HEK293 (cell line): ENCODE measurements at regions not wholly inside any gene's neighbourhood (a gene's known extent, or its start where the extent isn't known, plus 50 kb on each side); places are given as distances from the start of the nearest gene placed in this dataset.

Experiments used
- CTCF ChIA-PET: fragments of 350-600 bp; formaldehyde crosslinking; extraction: SDS; loops from one replicate; lab custom pipeline; 2021; ENCODE audit warnings: antibody characterized with exemption; lab: Yijun Ruan, JAX
- POLR2A ChIA-PET: fragments of 300-600 bp; formaldehyde crosslinking; extraction: SDS; loops from one replicate; lab custom pipeline; 2020; ENCODE audit warnings: antibody characterized with exemption, inconsistent platforms; lab: Yijun Ruan, JAX
- H3K27ac ChIP-seq: fragments of 200-500 bp; sonication (Bioruptor generic); 2 replicates; pipeline ENCODE4 v1.5.1; 2014; ENCODE audit warnings: low read depth, low read length, control low read depth, inconsistent platforms; ENCODE audit errors: extremely low read depth
- H3K36me3 ChIP-seq, 2 experiments: fragments of 200-500 bp in 1 of 2; sonication (Bioruptor generic) in 1 of 2; 1 replicate in 1 of 2; 2 replicates in 1 of 2; pipeline ENCODE4 v1.5.1; 2014 to 2017; ENCODE audit warnings: inconsistent platforms in 2 of 2, low read length in 2 of 2; ENCODE audit not compliant: control insufficient read depth in 2 of 2, insufficient read depth in 1 of 2
- H3K4me1 ChIP-seq: fragments of 200-500 bp; sonication (Bioruptor generic); 2 replicates; pipeline ENCODE4 v1.5.1; 2014; ENCODE audit warnings: mild to moderate bottlenecking, low read length, inconsistent platforms; ENCODE audit not compliant: control insufficient read depth, insufficient read depth
- H3K4me3 ChIP-seq: 2 replicates; pipeline ENCODE4 v1.5.1; 2011; ENCODE audit warnings: low read depth, mild to moderate bottlenecking, control low read depth, low read length, moderate library complexity
- H3K9me3 ChIP-seq: fragments of 200-500 bp; sonication (Bioruptor generic); 2 replicates; pipeline ENCODE4 v1.5.1; 2014; ENCODE audit warnings: low read depth, low read length, inconsistent platforms; ENCODE audit not compliant: control insufficient read depth, insufficient read depth
- BCL11A ChIP-seq: fragments of 450-650 bp; formaldehyde crosslinking; IDR thresholded peaks from 2 replicates; pipeline ENCODE4 v1.5.1; 2016; ENCODE audit warnings: low read depth, missing biosample characterization, missing genetic modification characterization
- KLF10 ChIP-seq: fragments of 450-650 bp; IDR thresholded peaks from 2 replicates; pipeline ENCODE4 v1.5.1; 2018; ENCODE audit warnings: missing biosample characterization, mild to moderate bottlenecking, missing genetic modification characterization
- KLF17 ChIP-seq: fragments of 450-650 bp; formaldehyde crosslinking; IDR thresholded peaks from 2 replicates; pipeline ENCODE4 v1.5.1; 2016; ENCODE audit warnings: missing biosample characterization, missing genetic modification characterization
- REST ChIP-seq: fragments of 450-650 bp; formaldehyde crosslinking; IDR thresholded peaks from 2 replicates; pipeline ENCODE4 v1.5.1; 2016; ENCODE audit warnings: missing biosample characterization, missing genetic modification characterization
- SP7 ChIP-seq: fragments of 450-650 bp; formaldehyde crosslinking; IDR thresholded peaks from 2 replicates; pipeline ENCODE4 v1.5.1; 2016; ENCODE audit warnings: missing biosample characterization, missing genetic modification characterization
- ZBTB6 ChIP-seq: fragments of 450-650 bp; formaldehyde crosslinking; IDR thresholded peaks from 2 replicates; pipeline ENCODE4 v1.5.1; 2017; ENCODE audit warnings: missing biosample characterization, missing genetic modification characterization
- ZBTB8A ChIP-seq: fragments of 450-650 bp; formaldehyde crosslinking; IDR thresholded peaks from 2 replicates; pipeline ENCODE4 v1.5.1; 2016; ENCODE audit warnings: missing biosample characterization, missing genetic modification characterization
- ZNF140 ChIP-seq: fragments of 450-650 bp; formaldehyde crosslinking; IDR thresholded peaks from 2 replicates; pipeline ENCODE4 v1.5.1; 2016; ENCODE audit warnings: missing biosample characterization, missing genetic modification characterization
- ZNF155 ChIP-seq: fragments of 450-650 bp; formaldehyde crosslinking; IDR thresholded peaks from 2 replicates; pipeline ENCODE4 v1.5.1; 2016; ENCODE audit warnings: missing biosample characterization, missing genetic modification characterization
- ZNF24 ChIP-seq: fragments of 450-650 bp; formaldehyde crosslinking; IDR thresholded peaks from 2 replicates; pipeline ENCODE4 v1.5.1; 2016; ENCODE audit warnings: missing biosample characterization, missing genetic modification characterization
- ZNF266 ChIP-seq: fragments of 450-650 bp; formaldehyde crosslinking; IDR thresholded peaks from 2 replicates; pipeline ENCODE4 v1.5.1; 2016; ENCODE audit warnings: missing biosample characterization, missing genetic modification characterization, low read depth
- ZNF280C ChIP-seq: fragments of 450-650 bp; formaldehyde crosslinking; IDR thresholded peaks from 2 replicates; pipeline ENCODE4 v1.5.1; 2016; ENCODE audit warnings: missing biosample characterization, missing genetic modification characterization
- ZNF341 ChIP-seq: fragments of 450-650 bp; formaldehyde crosslinking; IDR thresholded peaks from 2 replicates; pipeline ENCODE4; 2016; ENCODE audit warnings: low read depth, missing biosample characterization, missing genetic modification characterization
- ZNF473 ChIP-seq: fragments of 450-650 bp; formaldehyde crosslinking; IDR thresholded peaks from 2 replicates; pipeline ENCODE4 v1.5.1; 2017; ENCODE audit warnings: missing biosample characterization, missing genetic modification characterization
- ZNF529 ChIP-seq: fragments of 450-650 bp; formaldehyde crosslinking; IDR thresholded peaks from 2 replicates; pipeline ENCODE4 v1.5.1; 2017; ENCODE audit warnings: missing genetic modification characterization, missing biosample characterization; ENCODE audit not compliant: insufficient replicate concordance
- ZNF561 ChIP-seq: fragments of 450-650 bp; IDR thresholded peaks from 2 replicates; pipeline ENCODE4 v1.5.1; 2018; ENCODE audit warnings: missing biosample characterization, missing genetic modification characterization, borderline replicate concordance
- ZNF621 ChIP-seq: fragments of 450-650 bp; formaldehyde crosslinking; IDR thresholded peaks from 2 replicates; pipeline ENCODE4 v1.5.1; 2017; ENCODE audit warnings: missing biosample characterization, missing genetic modification characterization
- ZNF654 ChIP-seq: fragments of 450-650 bp; formaldehyde crosslinking; IDR thresholded peaks from 2 replicates; pipeline ENCODE4 v1.5.1; 2016; ENCODE audit warnings: low read depth, missing biosample characterization, missing genetic modification characterization
- ZNF747 ChIP-seq: fragments of 450-650 bp; formaldehyde crosslinking; IDR thresholded peaks from 2 replicates; pipeline ENCODE4 v1.5.1; 2016; ENCODE audit warnings: missing biosample characterization, missing genetic modification characterization
- ZNF76 ChIP-seq: fragments of 450-650 bp; formaldehyde crosslinking; IDR thresholded peaks from 2 replicates; pipeline ENCODE4; 2016; ENCODE audit warnings: low read depth, missing biosample characterization, missing genetic modification characterization, borderline replicate concordance
- ZNF768 ChIP-seq: fragments of 450-650 bp; formaldehyde crosslinking; IDR thresholded peaks from 2 replicates; pipeline ENCODE4 v1.5.1; 2018; ENCODE audit warnings: missing biosample characterization, mild to moderate bottlenecking, missing genetic modification characterization
- ZNF830 ChIP-seq: fragments of 450-650 bp; IDR thresholded peaks from 2 replicates; pipeline ENCODE4 v1.5.0; 2018; ENCODE audit warnings: missing biosample characterization, missing genetic modification characterization, low read depth, mild to moderate bottlenecking, moderate library complexity
- ZNF837 ChIP-seq: fragments of 450-650 bp; formaldehyde crosslinking; IDR thresholded peaks from 2 replicates; pipeline ENCODE4 v1.5.1; 2016; ENCODE audit warnings: missing biosample characterization, missing genetic modification characterization
- ZSCAN16 ChIP-seq: fragments of 450-650 bp; formaldehyde crosslinking; IDR thresholded peaks from 2 replicates; pipeline ENCODE4 v1.5.1; 2016; ENCODE audit warnings: missing biosample characterization, missing genetic modification characterization

GRCh38 chr15:61315471-61315870, 86.4 kb upstream of the RORA start:
- Histone ChIP-seq H3K4me3 (no peak overlapping the region), H3K36me3 (no peaks in the 10 kb centered on the region), H3K9me3 (no peaks in the 10 kb centered on the region), H3K4me1 (no peaks in the 10 kb centered on the region), H3K27ac (no peak overlapping the region)
- POLR2A ChIA-PET = no interaction called here
- CTCF ChIA-PET = interaction anchor here (0.5 kb wide), 1 partner anchor 39 kb away, joined by 3 read pairs; no protein-coding TSS in a partner anchor
- TF ChIP-seq ZNF529 (tag by site-specific recombination) (no peak), ZNF837 (tag by site-specific recombination) (no peak), ZSCAN16 (no peak)
- TF ChIP-seq, all 188 proteins: peak for 0

- no peaks in the 10 kb centered on the region for H3K9me3 ChIP-seq
- no peak overlapping the region for H3K27ac ChIP-seq
- no peak overlapping the region for H3K4me3 ChIP-seq
- ChIA-PET CTCF (interaction anchor here (0.5 kb wide), 1 partner anchor 575 kb away, joined by 3 read pairs; no protein-coding TSS in a partner anchor), POLR2A (no interaction called here)
- H3K36me3 ChIP-seq = no peaks in the 10 kb centered on the region
- H3K4me1 ChIP-seq = no peaks in the 10 kb centered on the region
- TF ChIP-seq ZBTB6 (tag by site-specific recombination) = no peak
- TF ChIP-seq KLF10 (tag by site-specific recombination) = no peak
- no peak for TF ChIP-seq ZNF266 (tag by site-specific recombination)
- TF ChIP-seq BCL11A (tag by site-specific recombination) = no peak
- TF ChIP-seq, all 188 proteins: peak for 0
Measured at GRCh38 chr15:61314427-61314826, 85.3 kb upstream of the RORA start.

- H3K4me1 ChIP-seq = no peaks in the 10 kb centered on the region
- TF ChIP-seq ZNF473 (tag by site-specific recombination) = no peak
- no peak for TF ChIP-seq ZNF830
- no peak for TF ChIP-seq SP7 (tag by site-specific recombination)
- no peak for TF ChIP-seq ZNF280C (tag by site-specific recombination)
- TF ChIP-seq ZNF654 (tag by site-specific recombination) = no peak
- TF ChIP-seq ZNF341 = no peak
- no peak for TF ChIP-seq ZNF747 (tag by site-specific recombination)
- TF ChIP-seq ZNF768 = no peak
- TF ChIP-seq ZNF24 = no peak
- no peak for TF ChIP-seq ZNF561 (tag by site-specific recombination)
- TF ChIP-seq KLF17 (tag by site-specific recombination) = no peak
- no peak for TF ChIP-seq ZNF76 (tag by site-specific recombination)
- no peak for TF ChIP-seq ZNF621 (tag by site-specific recombination)
- no peak for TF ChIP-seq REST (tag by site-specific recombination)
- no peak for TF ChIP-seq ZNF155
- no peak for TF ChIP-seq ZBTB8A (tag by site-specific recombination)
- TF ChIP-seq ZNF140 (tag by site-specific recombination) = no peak
- TF ChIP-seq, all 188 proteins: peak for 0
- CTCF ChIA-PET = interaction anchor here (0.7 kb wide), 1 partner anchor 115 kb away, joined by 3 read pairs; no protein-coding TSS in a partner anchor
- POLR2A ChIA-PET = no interaction called here
- no peaks in the 10 kb centered on the region for H3K9me3 ChIP-seq
- H3K36me3 ChIP-seq = no peaks in the 10 kb centered on the region
- H3K4me3 ChIP-seq = no peak overlapping the region
- no peak overlapping the region for H3K27ac ChIP-seq
Measured at GRCh38 chr15:61309617-61310016, 80.5 kb upstream of the RORA start.
